ENCODE measurements at regions not wholly inside any gene's neighbourhood (a gene's known extent, or its start where the extent isn't known, plus 50 kb on each side); places are given as distances from the start of the nearest gene placed in this dataset.

GRCh38 chr12:60072911-60073310, 477.1 kb downstream of the SLC16A7 start:
- no peak overlapping the region for H3K4me2 ChIP-seq (ENCODE audit: low read length)

DNA sequence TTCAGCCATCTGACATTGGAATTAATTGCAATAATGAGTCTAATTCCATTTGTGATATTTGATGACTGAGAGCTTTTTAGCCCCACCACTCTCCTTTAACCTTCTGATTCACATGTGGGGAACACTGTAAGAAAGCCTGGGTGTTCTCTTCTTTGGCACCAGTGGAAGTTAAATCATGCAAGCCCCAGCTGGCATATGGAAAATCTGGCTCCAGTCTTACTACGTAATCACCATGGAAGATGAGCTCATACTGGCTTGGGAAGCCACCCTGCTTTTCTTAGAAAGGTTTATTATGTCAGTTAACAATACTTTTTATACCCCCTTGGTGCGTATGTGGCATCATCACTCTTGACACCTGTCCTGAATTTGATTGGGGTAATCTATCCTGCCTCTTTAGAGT, 479.3 kb downstream of the SLC16A7 start:
- H3K9me2 ChIP-seq (replicated peaks; ENCODE audit: control insufficient read depth, low read length): no peaks in the 10 kb centered on the region
- no peak overlapping the region for H3K27ac ChIP-seq (ENCODE audit: low read depth, low read length)
- H3K79me2 ChIP-seq (ENCODE audit: control insufficient read depth, low read length): no peaks in the 10 kb centered on the region
- no peak overlapping the region for H3K4me2 ChIP-seq (ENCODE audit: low read length)
- no peaks in the 10 kb centered on the region for H3F3A ChIP-seq (ENCODE audit: control insufficient read depth, insufficient read depth)
- H3K27me3 ChIP-seq (ENCODE audit: control insufficient read depth, low read length): no peaks in the 10 kb centered on the region
- no peaks in the 10 kb centered on the region for H3K36me3 ChIP-seq (ENCODE audit: control insufficient read depth, low read length)
- H3K4me3 ChIP-seq (ENCODE audit: low read length): no peak overlapping the region
- H3K9me3 ChIP-seq (ENCODE audit: control insufficient read depth, insufficient read depth, low read length): no peaks in the 10 kb centered on the region
- H4K20me1 ChIP-seq (ENCODE audit: control insufficient read depth, insufficient read depth, low read depth, low read length): no peaks in the 10 kb centered on the region
- H3K4me1 ChIP-seq (ENCODE audit: control insufficient read depth, low read length): no peaks in the 10 kb centered on the region
- TF ChIP-seq CTCF (IDR thresholded peaks at IDR 0.05; ENCODE audit: low read depth, low read length, poor library complexity, severe bottlenecking) (no peak), EZH2phosphoT487 (IDR thresholded peaks at IDR 0.05; ENCODE audit: borderline replicate concordance, low read length) (no peak)

More at GRCh38 chr12:60072911-60073310, 477.1 kb downstream of the SLC16A7 start:
- Histone ChIP-seq H3K79me2 (ENCODE audit: control insufficient read depth, low read length) (no peaks in the 10 kb centered on the region), H3K4me1 (ENCODE audit: control insufficient read depth, low read length) (no peaks in the 10 kb centered on the region), H3K4me3 (ENCODE audit: low read length) (no peak overlapping the region), H3K9me3 (ENCODE audit: control insufficient read depth, insufficient read depth, low read length) (no peaks in the 10 kb centered on the region), H3K36me3 (ENCODE audit: control insufficient read depth, low read length) (no peaks in the 10 kb centered on the region), H4K20me1 (ENCODE audit: control insufficient read depth, insufficient read depth, low read depth, low read length) (no peaks in the 10 kb centered on the region), H3F3A (ENCODE audit: control insufficient read depth, insufficient read depth) (no peaks in the 10 kb centered on the region), H3K27ac (ENCODE audit: low read depth, low read length) (no peak overlapping the region), H3K9me2 (replicated peaks; ENCODE audit: control insufficient read depth, low read length) (no peaks in the 10 kb centered on the region), H3K27me3 (ENCODE audit: control insufficient read depth, low read length) (no peaks in the 10 kb centered on the region)
- TF ChIP-seq EZH2phosphoT487 (IDR thresholded peaks at IDR 0.05; ENCODE audit: borderline replicate concordance, low read length): no peak
- no peak for TF ChIP-seq CTCF (IDR thresholded peaks at IDR 0.05; ENCODE audit: low read depth, low read length, poor library complexity, severe bottlenecking)

DNA sequence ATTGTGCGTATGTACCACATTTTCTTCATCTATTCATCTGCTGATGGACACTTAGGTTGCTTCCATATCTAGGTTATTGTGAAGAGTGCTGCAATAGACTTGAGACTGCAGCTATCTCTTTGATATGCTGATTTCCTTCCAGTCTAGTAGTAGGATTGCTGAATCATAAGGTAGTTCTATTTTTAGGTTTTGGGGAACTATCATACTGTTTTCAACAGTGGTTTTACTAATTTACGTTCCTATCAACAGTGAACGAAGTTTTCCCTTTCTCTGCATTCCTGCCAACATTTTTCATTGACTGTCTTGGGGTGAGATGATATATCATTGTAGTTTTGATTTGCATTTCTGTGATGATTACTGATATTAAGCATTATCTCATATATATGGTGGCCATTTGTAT, 482.2 kb downstream of the SLC16A7 start:
- H3K4me3 ChIP-seq (ENCODE audit: low read length): no peak overlapping the region
- no peaks in the 10 kb centered on the region for H3K79me2 ChIP-seq (ENCODE audit: control insufficient read depth, low read length)
- no peaks in the 10 kb centered on the region for H3F3A ChIP-seq (ENCODE audit: control insufficient read depth, insufficient read depth)
- no peaks in the 10 kb centered on the region for H4K20me1 ChIP-seq (ENCODE audit: control insufficient read depth, insufficient read depth, low read depth, low read length)
- H3K27ac ChIP-seq (ENCODE audit: low read depth, low read length): no peak overlapping the region
- H3K9me3 ChIP-seq (ENCODE audit: control insufficient read depth, insufficient read depth, low read length): no peaks in the 10 kb centered on the region
- TF ChIP-seq EZH2phosphoT487 (IDR thresholded peaks at IDR 0.05; ENCODE audit: borderline replicate concordance, low read length) (no peak), CTCF (IDR thresholded peaks at IDR 0.05; ENCODE audit: low read depth, low read length, poor library complexity, severe bottlenecking) (no peak)
- H3K27me3 ChIP-seq (ENCODE audit: control insufficient read depth, low read length): no peaks in the 10 kb centered on the region
- H3K4me2 ChIP-seq (ENCODE audit: low read length): no peak overlapping the region
- H3K9me2 ChIP-seq (replicated peaks; ENCODE audit: control insufficient read depth, low read length): no peaks in the 10 kb centered on the region
- no peaks in the 10 kb centered on the region for H3K4me1 ChIP-seq (ENCODE audit: control insufficient read depth, low read length)
- H3K36me3 ChIP-seq (ENCODE audit: control insufficient read depth, low read length): no peaks in the 10 kb centered on the region

DNA sequence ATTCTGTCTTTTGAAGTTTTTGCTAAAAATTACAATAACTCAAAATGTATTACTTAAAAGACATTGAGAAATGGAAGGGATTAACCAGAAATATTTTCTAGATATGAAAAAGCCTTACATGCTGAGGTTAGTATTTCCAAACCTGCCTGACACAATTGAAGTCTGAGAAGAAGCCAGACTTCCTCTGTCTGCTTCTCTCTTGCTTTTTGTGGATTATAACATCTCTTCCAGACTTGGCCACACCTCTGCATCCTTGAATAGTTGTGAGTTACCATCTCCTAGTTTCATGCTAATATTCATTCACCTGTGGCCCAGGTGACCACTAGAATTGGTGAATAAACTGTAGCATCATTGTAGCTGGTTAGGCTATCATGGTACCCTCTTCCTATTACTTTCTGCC, 497.6 kb downstream of the SLC16A7 start:
- no peaks in the 10 kb centered on the region for H3K36me3 ChIP-seq (ENCODE audit: control insufficient read depth, low read length)
- H3K4me3 ChIP-seq (ENCODE audit: low read length): no peak overlapping the region
- TF ChIP-seq CTCF (IDR thresholded peaks at IDR 0.05; ENCODE audit: low read depth, low read length, poor library complexity, severe bottlenecking): no peak
- TF ChIP-seq EZH2phosphoT487 (IDR thresholded peaks at IDR 0.05; ENCODE audit: borderline replicate concordance, low read length): no peak

More for the DNA sequence above, 497.6 kb downstream of the SLC16A7 start:
- no peaks in the 10 kb centered on the region for H3K4me1 ChIP-seq (ENCODE audit: control insufficient read depth, low read length)
- no peak overlapping the region for H3K27ac ChIP-seq (ENCODE audit: low read depth, low read length)
- H3K9me3 ChIP-seq (ENCODE audit: control insufficient read depth, insufficient read depth, low read length): no peaks in the 10 kb centered on the region
- no peaks in the 10 kb centered on the region for H3K9me2 ChIP-seq (replicated peaks; ENCODE audit: control insufficient read depth, low read length)
- no peaks in the 10 kb centered on the region for H3K79me2 ChIP-seq (ENCODE audit: control insufficient read depth, low read length)
- H3F3A ChIP-seq (ENCODE audit: control insufficient read depth, insufficient read depth): no peaks in the 10 kb centered on the region
- H3K4me2 ChIP-seq (ENCODE audit: low read length): no peak overlapping the region
- H4K20me1 ChIP-seq (ENCODE audit: control insufficient read depth, insufficient read depth, low read depth, low read length): no peaks in the 10 kb centered on the region
- no peaks in the 10 kb centered on the region for H3K27me3 ChIP-seq (ENCODE audit: control insufficient read depth, low read length)

All from DOHH2 (cell line).